ENCODE measurements at regions not wholly inside any gene's neighbourhood (a gene's known extent, or its start where the extent isn't known, plus 50 kb on each side); places are given as distances from the start of the nearest gene placed in this dataset.

- Mint-ChIP-seq H3K27me3 (no peaks in the 10 kb centered on the region), H3K36me3 (ENCODE audit: low read depth) (no peaks in the 10 kb centered on the region), H3K9me3 (no peaks in the 10 kb centered on the region), H3K4me1 (ENCODE audit: low read depth) (no peaks in the 10 kb centered on the region), H3K27ac (no peak overlapping the region), H3K4me3 (no peak overlapping the region)
- DNase-seq, result no peak
- ATAC-seq, result no peak
- ChIA-PET CTCF (no interaction called here), POLR2A (no interaction called here)
- no peak for TF ChIP-seq CTCF (IDR thresholded peaks at IDR 0.05)
- intact Hi-C loops (cut with micrococcal nuclease), result no loop called here
These were observed 110.6 kb upstream of the PTPN1 start for GRCh38 chr20:50399555-50399916.

GRCh38 chr20:50399917-50400704, 110.1 kb upstream of the PTPN1 start:
- Mint-ChIP-seq H3K27ac (no peak overlapping the region), H3K36me3 (ENCODE audit: low read depth) (no peaks in the 10 kb centered on the region)
- no peak for DNase-seq

GRCh38 chr20:50400705-50401586, 109.2 kb upstream of the PTPN1 start:
- intact Hi-C loops (cut with micrococcal nuclease), result no loop called here
- no peak for TF ChIP-seq CTCF (IDR thresholded peaks at IDR 0.05)
- Mint-ChIP-seq H3K36me3 (ENCODE audit: low read depth) (no peaks in the 10 kb centered on the region), H3K9me3 (no peaks in the 10 kb centered on the region), H3K27me3 (peaks cover 2% of the 10 kb centered on the region), H3K4me1 (ENCODE audit: low read depth) (no peaks in the 10 kb centered on the region), H3K27ac (no peak overlapping the region), H3K4me3 (no peak overlapping the region)
- ChIA-PET POLR2A (no interaction called here), CTCF (interaction anchor here (1.6 to 2.2 kb wide), 2 partner anchors 17 to 62 kb away, joined by 3 to 10 read pairs; no protein-coding TSS in a partner anchor)
- DNase-seq (no peak), ATAC-seq (no peak)

More at GRCh38 chr20:50399917-50400704, 110.1 kb upstream of the PTPN1 start:
- ATAC-seq, result no peak
- no peaks in the 10 kb centered on the region for H3K4me1 Mint-ChIP-seq (ENCODE audit: low read depth)
- POLR2A ChIA-PET, result no interaction called here
- no peak overlapping the region for H3K4me3 Mint-ChIP-seq
- no peaks in the 10 kb centered on the region for H3K9me3 Mint-ChIP-seq
- CTCF ChIA-PET, result interaction anchor here (2.2 kb wide), 1 partner anchor 63 kb away, joined by 10 read pairs; no protein-coding TSS in a partner anchor
- H3K27me3 Mint-ChIP-seq, result peaks cover under 1% of the 10 kb centered on the region
- TF ChIP-seq CTCF (IDR thresholded peaks at IDR 0.05), result no peak
- intact Hi-C loops (cut with micrococcal nuclease), result no loop called here

- ChIA-PET POLR2A (no interaction called here), CTCF (interaction anchor here (1.6 to 2.2 kb wide), 2 partner anchors 18 to 61 kb away, joined by 3 to 10 read pairs; no protein-coding TSS in a partner anchor)
- H3K9me3 Mint-ChIP-seq, result no peaks in the 10 kb centered on the region
- H3K27ac Mint-ChIP-seq, result no peak overlapping the region
- H3K4me1 Mint-ChIP-seq (ENCODE audit: low read depth), result no peaks in the 10 kb centered on the region
- DNase-seq, result no peak
- no peak for ATAC-seq
- no peaks in the 10 kb centered on the region for H3K36me3 Mint-ChIP-seq (ENCODE audit: low read depth)
- intact Hi-C loops (cut with micrococcal nuclease), result no loop called here
- H3K4me3 Mint-ChIP-seq, result no peak overlapping the region
- TF ChIP-seq CTCF (IDR thresholded peaks at IDR 0.05), result no peak
- peaks cover 2% of the 10 kb centered on the region for H3K27me3 Mint-ChIP-seq
These were observed 108.4 kb upstream of the PTPN1 start for GRCh38 chr20:50401587-50402418.
